Activated CD8-positive, alpha-beta memory T cell treated with anti-CD3 and anti-CD28 coated beads for 4 hours (primary cell): ENCODE measurements at regions not wholly inside any gene's neighbourhood (a gene's known extent, or its start where the extent isn't known, plus 50 kb on each side); places are given as distances from the start of the nearest gene placed in this dataset.
"Not testable (repeated sequence)": the region's sequence is repeated elsewhere in the genome, so short reads cannot be mapped to it uniquely, and the experiment has no call there.

Experiments
- DNase-seq, 2 donors: peaks; one replicate each; pipeline ENCODE4 v3.0.0-alpha.2; 2020; ENCODE audit warnings: low read depth in 2 of 2

GRCh38 chr10:80946957-80947726 is 409.4 kb downstream of the SH2D4B start:
- DNase-seq: no peak

GRCh38 chr10:80949785-80950184 is 412.1 kb downstream of the SH2D4B start:
- DNase-seq: no peak

GRCh38 chr10:80952436-80952835 is 414.7 kb downstream of the SH2D4B start:
- no peak for DNase-seq

GRCh38 chr10:80957161-80957560 is 419.5 kb downstream of the SH2D4B start:
- DNase-seq: no peak

- no peak for DNase-seq
Measured at GRCh38 chr10:80964179-80964578, 426.5 kb downstream of the SH2D4B start.

GRCh38 chr10:80964955-80965614 is 427.4 kb downstream of the SH2D4B start:
- DNase-seq: no peak

GRCh38 chr10:80966326-80966986 is 428.8 kb downstream of the SH2D4B start:
- DNase-seq: no peak

GRCh38 chr10:80967357-80967756 is 429.7 kb downstream of the SH2D4B start:
- DNase-seq: not testable (repeated sequence)

- no peak for DNase-seq
Measured at GRCh38 chr10:80968903-80969302, 431.2 kb downstream of the SH2D4B start.

- no peak for DNase-seq
Measured at GRCh38 chr10:80971461-80971860, 433.8 kb downstream of the SH2D4B start.

GRCh38 chr10:80976658-80977057 is 439.0 kb downstream of the SH2D4B start:
- no peak for DNase-seq

- DNase-seq: no peak
Measured at GRCh38 chr10:80985102-80985501, 447.4 kb downstream of the SH2D4B start.

- no peak for DNase-seq
Measured at GRCh38 chr10:80986596-80986995, 448.9 kb downstream of the SH2D4B start.

- no peak for DNase-seq
Measured at GRCh38 chr10:80988755-80989154, 451.1 kb downstream of the SH2D4B start.

GRCh38 chr10:80996615-80997193 is 459.0 kb downstream of the SH2D4B start:
- no peak for DNase-seq

- DNase-seq: no peak
Measured at GRCh38 chr10:81000781-81001180, 463.1 kb downstream of the SH2D4B start.

GRCh38 chr10:81002382-81002781 is 464.7 kb downstream of the SH2D4B start:
- DNase-seq: no peak

- DNase-seq: no peak
Measured at GRCh38 chr10:81007872-81008271, 470.2 kb downstream of the SH2D4B start.

GRCh38 chr10:81008726-81009125 is 471.0 kb downstream of the SH2D4B start:
- DNase-seq: no peak

- no peak for DNase-seq
Measured at GRCh38 chr10:81009296-81009695, 471.6 kb downstream of the SH2D4B start.

- DNase-seq: no peak
Measured at GRCh38 chr10:81013771-81014170, 476.1 kb downstream of the SH2D4B start.
